ENCODE measurements at regions not wholly inside any gene's neighbourhood (a gene's known extent, or its start where the extent isn't known, plus 50 kb on each side); places are given as distances from the start of the nearest gene placed in this dataset.

DNA sequence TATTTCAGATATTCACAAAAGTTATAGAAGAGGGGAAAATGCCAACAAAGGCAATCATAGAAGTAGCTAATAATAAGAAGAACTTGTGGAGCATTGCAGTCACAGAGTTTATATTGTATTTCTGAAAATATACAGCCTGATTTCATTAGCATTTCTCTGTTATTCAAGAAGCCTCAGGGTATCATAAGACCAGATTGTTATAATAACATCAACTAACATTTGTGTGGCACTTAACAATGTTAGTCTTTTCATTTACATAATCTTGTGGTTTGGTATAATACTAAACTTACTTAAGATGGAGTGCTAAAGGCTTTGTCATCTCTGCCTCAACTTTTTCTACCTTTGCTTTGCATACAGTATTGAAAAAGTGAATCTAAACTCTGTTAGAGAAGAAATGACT, 61.6 kb upstream of the TACR1 start:
- TF ChIP-seq, protein P1, sequence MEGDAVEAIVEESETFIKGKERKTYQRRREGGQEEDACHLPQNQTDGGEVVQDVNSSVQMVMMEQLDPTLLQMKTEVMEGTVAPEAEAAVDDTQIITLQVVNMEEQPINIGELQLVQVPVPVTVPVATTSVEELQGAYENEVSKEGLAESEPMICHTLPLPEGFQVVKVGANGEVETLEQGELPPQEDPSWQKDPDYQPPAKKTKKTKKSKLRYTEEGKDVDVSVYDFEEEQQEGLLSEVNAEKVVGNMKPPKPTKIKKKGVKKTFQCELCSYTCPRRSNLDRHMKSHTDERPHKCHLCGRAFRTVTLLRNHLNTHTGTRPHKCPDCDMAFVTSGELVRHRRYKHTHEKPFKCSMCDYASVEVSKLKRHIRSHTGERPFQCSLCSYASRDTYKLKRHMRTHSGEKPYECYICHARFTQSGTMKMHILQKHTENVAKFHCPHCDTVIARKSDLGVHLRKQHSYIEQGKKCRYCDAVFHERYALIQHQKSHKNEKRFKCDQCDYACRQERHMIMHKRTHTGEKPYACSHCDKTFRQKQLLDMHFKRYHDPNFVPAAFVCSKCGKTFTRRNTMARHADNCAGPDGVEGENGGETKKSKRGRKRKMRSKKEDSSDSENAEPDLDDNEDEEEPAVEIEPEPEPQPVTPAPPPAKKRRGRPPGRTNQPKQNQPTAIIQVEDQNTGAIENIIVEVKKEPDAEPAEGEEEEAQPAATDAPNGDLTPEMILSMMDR (IDR thresholded peaks at IDR 0.05; ENCODE audit: poor library complexity), result no peak
- no peak for TF ChIP-seq EZH2 (IDR thresholded peaks at IDR 0.05; ENCODE audit: borderline replicate concordance)
